ENCODE measurements at regions not wholly inside any gene's neighbourhood (a gene's known extent, or its start where the extent isn't known, plus 50 kb on each side); places are given as distances from the start of the nearest gene placed in this dataset.

DNA sequence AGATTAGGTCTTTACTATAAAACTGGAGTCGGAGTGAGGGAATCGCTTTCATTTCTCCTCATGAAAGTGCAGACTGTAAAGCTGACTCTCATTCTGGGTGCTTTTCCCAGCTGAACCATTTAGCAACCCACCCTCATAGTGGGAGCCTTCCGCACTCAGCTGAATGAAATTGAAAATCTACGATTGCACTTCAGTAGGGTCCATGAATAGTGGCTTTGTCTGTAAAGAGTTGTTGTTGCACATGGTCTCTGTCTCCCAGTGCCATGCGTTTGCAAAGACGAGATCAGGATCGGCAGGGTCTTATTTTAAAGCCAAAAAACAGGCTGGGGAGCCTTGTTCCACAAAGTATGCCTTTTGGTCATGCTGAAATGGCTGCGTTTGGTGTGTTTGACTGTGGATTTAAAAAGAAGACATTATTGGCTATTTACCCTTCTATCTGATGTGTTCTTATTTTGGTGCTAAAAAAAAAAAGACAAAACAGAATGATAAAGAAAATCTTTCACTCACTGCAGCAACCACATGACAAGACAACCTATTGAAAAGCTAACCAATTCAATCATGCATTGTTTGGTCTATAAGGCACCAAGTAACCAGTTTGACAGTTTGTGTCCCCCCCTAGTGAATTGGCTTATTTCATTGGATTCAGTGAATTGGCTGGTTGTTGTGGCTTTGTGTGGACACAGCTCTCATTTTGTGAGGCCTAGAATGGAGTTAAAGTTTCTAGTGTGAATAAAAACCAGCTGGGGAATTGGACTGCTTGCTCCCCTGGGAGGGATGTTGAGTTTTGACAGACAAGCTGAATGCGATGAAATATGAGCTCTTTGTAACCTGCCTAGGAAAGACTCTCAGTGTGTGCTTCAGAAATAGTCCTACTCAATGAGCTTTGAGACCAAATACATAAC lies 65.6 kb downstream of the ARHGAP35 start:
- no peak; the same call in 2 of the 3 replicates for ATAC-seq
- TF ChIP-seq ISL1 (CRISPR knock-in tag; IDR thresholded peaks at IDR 0.05) = no peak
- TF ChIP-seq, protein P1, sequence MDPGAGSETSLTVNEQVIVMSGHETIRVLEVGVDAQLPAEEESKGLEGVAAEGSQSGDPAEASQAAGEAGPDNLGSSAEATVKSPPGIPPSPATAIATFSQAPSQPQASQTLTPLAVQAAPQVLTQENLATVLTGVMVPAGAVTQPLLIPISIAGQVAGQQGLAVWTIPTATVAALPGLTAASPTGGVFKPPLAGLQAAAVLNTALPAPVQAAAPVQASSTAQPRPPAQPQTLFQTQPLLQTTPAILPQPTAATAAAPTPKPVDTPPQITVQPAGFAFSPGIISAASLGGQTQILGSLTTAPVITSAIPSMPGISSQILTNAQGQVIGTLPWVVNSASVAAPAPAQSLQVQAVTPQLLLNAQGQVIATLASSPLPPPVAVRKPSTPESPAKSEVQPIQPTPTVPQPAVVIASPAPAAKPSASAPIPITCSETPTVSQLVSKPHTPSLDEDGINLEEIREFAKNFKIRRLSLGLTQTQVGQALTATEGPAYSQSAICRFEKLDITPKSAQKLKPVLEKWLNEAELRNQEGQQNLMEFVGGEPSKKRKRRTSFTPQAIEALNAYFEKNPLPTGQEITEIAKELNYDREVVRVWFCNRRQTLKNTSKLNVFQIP (CRISPR knock-in tag; IDR thresholded peaks at IDR 0.05; ENCODE audit: borderline replicate concordance, low read depth) = no peak
- no peak for TF ChIP-seq TOX (CRISPR knock-in tag; IDR thresholded peaks at IDR 0.05; ENCODE audit: borderline replicate concordance)
- TF ChIP-seq ESRRG (CRISPR knock-in tag; IDR thresholded peaks at IDR 0.05) = no peak
- TF ChIP-seq BACH2 (CRISPR knock-in tag; IDR thresholded peaks at IDR 0.05; ENCODE audit: borderline replicate concordance) = no peak
- TF ChIP-seq CSDC2 (CRISPR knock-in tag; IDR thresholded peaks at IDR 0.05) = no peak
- no peak for TF ChIP-seq ARNTL (CRISPR knock-in tag; IDR thresholded peaks at IDR 0.05; ENCODE audit: borderline replicate concordance, low read depth)
- TF ChIP-seq ZNF565 (CRISPR knock-in tag; conservative IDR thresholded peaks at IDR 0.05; ENCODE audit: low read depth) = no peak
- TF ChIP-seq, protein P2, sequence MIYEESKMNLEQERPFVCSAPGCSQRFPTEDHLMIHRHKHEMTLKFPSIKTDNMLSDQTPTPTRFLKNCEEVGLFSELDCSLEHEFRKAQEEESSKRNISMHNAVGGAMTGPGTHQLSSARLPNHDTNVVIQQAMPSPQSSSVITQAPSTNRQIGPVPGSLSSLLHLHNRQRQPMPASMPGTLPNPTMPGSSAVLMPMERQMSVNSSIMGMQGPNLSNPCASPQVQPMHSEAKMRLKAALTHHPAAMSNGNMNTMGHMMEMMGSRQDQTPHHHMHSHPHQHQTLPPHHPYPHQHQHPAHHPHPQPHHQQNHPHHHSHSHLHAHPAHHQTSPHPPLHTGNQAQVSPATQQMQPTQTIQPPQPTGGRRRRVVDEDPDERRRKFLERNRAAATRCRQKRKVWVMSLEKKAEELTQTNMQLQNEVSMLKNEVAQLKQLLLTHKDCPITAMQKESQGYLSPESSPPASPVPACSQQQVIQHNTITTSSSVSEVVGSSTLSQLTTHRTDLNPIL (CRISPR knock-in tag; IDR thresholded peaks at IDR 0.05; ENCODE audit: low read depth) = no peak
- TF ChIP-seq SNAI2 (CRISPR knock-in tag; IDR thresholded peaks at IDR 0.05) = no peak
- TF ChIP-seq, protein P3, sequence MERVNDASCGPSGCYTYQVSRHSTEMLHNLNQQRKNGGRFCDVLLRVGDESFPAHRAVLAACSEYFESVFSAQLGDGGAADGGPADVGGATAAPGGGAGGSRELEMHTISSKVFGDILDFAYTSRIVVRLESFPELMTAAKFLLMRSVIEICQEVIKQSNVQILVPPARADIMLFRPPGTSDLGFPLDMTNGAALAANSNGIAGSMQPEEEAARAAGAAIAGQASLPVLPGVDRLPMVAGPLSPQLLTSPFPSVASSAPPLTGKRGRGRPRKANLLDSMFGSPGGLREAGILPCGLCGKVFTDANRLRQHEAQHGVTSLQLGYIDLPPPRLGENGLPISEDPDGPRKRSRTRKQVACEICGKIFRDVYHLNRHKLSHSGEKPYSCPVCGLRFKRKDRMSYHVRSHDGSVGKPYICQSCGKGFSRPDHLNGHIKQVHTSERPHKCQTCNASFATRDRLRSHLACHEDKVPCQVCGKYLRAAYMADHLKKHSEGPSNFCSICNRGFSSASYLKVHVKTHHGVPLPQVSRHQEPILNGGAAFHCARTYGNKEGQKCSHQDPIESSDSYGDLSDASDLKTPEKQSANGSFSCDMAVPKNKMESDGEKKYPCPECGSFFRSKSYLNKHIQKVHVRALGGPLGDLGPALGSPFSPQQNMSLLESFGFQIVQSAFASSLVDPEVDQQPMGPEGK (CRISPR knock-in tag; IDR thresholded peaks at IDR 0.05; ENCODE audit: borderline replicate concordance) = no peak
- TF ChIP-seq ZNF8 (CRISPR knock-in tag; IDR thresholded peaks at IDR 0.05) = no peak
- no peak for TF ChIP-seq RARB (CRISPR knock-in tag; IDR thresholded peaks at IDR 0.05)
- no peak for TF ChIP-seq ZC3H10 (CRISPR knock-in tag; IDR thresholded peaks at IDR 0.05)
- no peak for TF ChIP-seq ZFP3 (CRISPR knock-in tag; IDR thresholded peaks at IDR 0.05)

DNA sequence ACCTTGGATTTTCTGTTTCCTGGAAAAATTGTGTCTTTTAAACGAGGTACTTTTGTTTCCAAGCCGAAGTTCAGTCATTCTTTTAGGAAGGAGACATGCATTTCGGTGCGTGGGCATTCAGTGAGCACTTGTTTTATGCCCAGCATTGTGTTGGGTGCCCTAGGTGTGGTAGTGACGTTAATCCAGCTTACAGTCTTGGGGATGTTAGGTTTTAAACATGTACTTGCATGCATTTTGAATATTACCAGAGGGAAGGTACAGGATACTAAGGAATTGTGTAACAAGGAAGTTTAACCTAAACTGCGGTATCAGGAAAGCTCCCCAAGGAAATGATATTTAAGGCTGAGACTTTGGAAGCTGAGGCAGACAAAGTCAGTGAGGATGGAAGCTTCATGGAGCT lies 66.3 kb downstream of the ARHGAP35 start:
- TF ChIP-seq SNAI2 (CRISPR knock-in tag; IDR thresholded peaks at IDR 0.05) (no peak), TOX (CRISPR knock-in tag; IDR thresholded peaks at IDR 0.05; ENCODE audit: borderline replicate concordance) (no peak), ZNF8 (CRISPR knock-in tag; IDR thresholded peaks at IDR 0.05) (no peak), RARB (CRISPR knock-in tag; IDR thresholded peaks at IDR 0.05) (no peak), CSDC2 (CRISPR knock-in tag; IDR thresholded peaks at IDR 0.05) (no peak)
- TF ChIP-seq, protein P2 (CRISPR knock-in tag; IDR thresholded peaks at IDR 0.05; ENCODE audit: low read depth) = no peak
- no peak for ATAC-seq

DNA sequence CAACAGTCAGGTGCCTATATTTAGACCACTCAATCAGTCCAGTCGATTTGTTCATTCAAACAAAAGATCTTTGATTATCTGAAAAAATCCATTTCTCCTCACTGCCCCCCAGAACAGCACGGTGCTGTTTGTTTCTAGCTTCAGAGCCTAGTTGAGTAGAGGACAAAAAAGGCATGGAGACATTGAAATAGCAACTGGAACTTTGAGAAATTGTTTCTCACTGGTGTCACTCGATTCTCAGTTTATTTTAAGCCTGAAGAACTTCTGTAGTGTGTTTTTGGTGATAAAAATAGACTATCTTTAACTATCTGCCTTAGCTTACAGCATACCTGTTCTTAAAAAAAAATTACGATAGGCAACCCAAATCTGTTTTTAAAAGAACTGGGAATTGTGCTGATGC lies 67.1 kb downstream of the ARHGAP35 start:
- ATAC-seq = no peak

More for the DNA sequence above, 67.1 kb downstream of the ARHGAP35 start:
- no peak for TF ChIP-seq ZFP30 (CRISPR knock-in tag; IDR thresholded peaks at IDR 0.05)
- TF ChIP-seq, protein P3 (CRISPR knock-in tag; IDR thresholded peaks at IDR 0.05; ENCODE audit: borderline replicate concordance) = no peak
- TF ChIP-seq, protein P4, sequence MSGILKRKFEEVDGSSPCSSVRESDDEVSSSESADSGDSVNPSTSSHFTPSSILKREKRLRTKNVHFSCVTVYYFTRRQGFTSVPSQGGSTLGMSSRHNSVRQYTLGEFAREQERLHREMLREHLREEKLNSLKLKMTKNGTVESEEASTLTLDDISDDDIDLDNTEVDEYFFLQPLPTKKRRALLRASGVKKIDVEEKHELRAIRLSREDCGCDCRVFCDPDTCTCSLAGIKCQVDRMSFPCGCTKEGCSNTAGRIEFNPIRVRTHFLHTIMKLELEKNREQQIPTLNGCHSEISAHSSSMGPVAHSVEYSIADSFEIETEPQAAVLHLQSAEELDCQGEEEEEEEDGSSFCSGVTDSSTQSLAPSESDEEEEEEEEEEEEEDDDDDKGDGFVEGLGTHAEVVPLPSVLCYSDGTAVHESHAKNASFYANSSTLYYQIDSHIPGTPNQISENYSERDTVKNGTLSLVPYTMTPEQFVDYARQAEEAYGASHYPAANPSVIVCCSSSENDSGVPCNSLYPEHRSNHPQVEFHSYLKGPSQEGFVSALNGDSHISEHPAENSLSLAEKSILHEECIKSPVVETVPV (CRISPR knock-in tag; IDR thresholded peaks at IDR 0.05) = no peak
- no peak for TF ChIP-seq RARB (CRISPR knock-in tag; IDR thresholded peaks at IDR 0.05)
- TF ChIP-seq ARNTL (CRISPR knock-in tag; IDR thresholded peaks at IDR 0.05; ENCODE audit: borderline replicate concordance, low read depth) = no peak
- no peak for TF ChIP-seq ZFP3 (CRISPR knock-in tag; IDR thresholded peaks at IDR 0.05)
- TF ChIP-seq GLIS3 (CRISPR knock-in tag; IDR thresholded peaks at IDR 0.05) = no peak
- TF ChIP-seq BACH2 (CRISPR knock-in tag; IDR thresholded peaks at IDR 0.05; ENCODE audit: borderline replicate concordance) = no peak
- TF ChIP-seq ISL1 (CRISPR knock-in tag; IDR thresholded peaks at IDR 0.05) = no peak
- no peak for TF ChIP-seq SNAI2 (CRISPR knock-in tag; IDR thresholded peaks at IDR 0.05)
- TF ChIP-seq TCF4 (CRISPR knock-in tag; IDR thresholded peaks at IDR 0.05; ENCODE audit: borderline replicate concordance) = no peak
- TF ChIP-seq TOX (CRISPR knock-in tag; IDR thresholded peaks at IDR 0.05; ENCODE audit: borderline replicate concordance) = no peak
- no peak for TF ChIP-seq ZNF565 (CRISPR knock-in tag; conservative IDR thresholded peaks at IDR 0.05; ENCODE audit: low read depth)
- TF ChIP-seq PPARA (CRISPR knock-in tag; IDR thresholded peaks at IDR 0.05; ENCODE audit: borderline replicate concordance) = no peak
- TF ChIP-seq, protein P2 (CRISPR knock-in tag; IDR thresholded peaks at IDR 0.05; ENCODE audit: low read depth) = no peak
- no peak for TF ChIP-seq CSDC2 (CRISPR knock-in tag; IDR thresholded peaks at IDR 0.05)
- no peak for TF ChIP-seq ZNF8 (CRISPR knock-in tag; IDR thresholded peaks at IDR 0.05)
- no peak for TF ChIP-seq ESRRG (CRISPR knock-in tag; IDR thresholded peaks at IDR 0.05)
- no peak for TF ChIP-seq ZNF70 (CRISPR knock-in tag; IDR thresholded peaks at IDR 0.05)
